GM23338 (cell line): ENCODE measurements at regions not wholly inside any gene's neighbourhood (a gene's known extent, or its start where the extent isn't known, plus 50 kb on each side); places are given as distances from the start of the nearest gene placed in this dataset.

Experiments used
- CTCF ChIP-seq, 2 experiments: fragments of 200-600 bp in 1 of 2; sonication (generic) in 1 of 2; conservative IDR thresholded peaks; 2 replicates each; pipeline versions ENCODE4 v1.5.1 to v1.6.1; 2016 to 2017; ENCODE audit warnings: antibody characterized with exemption in 2 of 2, low read depth in 2 of 2, mild to moderate bottlenecking in 2 of 2, moderate library complexity in 1 of 2
- EZH2 ChIP-seq: fragments of 200-600 bp; sonication (generic); IDR thresholded peaks from one replicate; pipeline ENCODE4 v1.8.0; 2017; ENCODE audit warnings: antibody characterized with exemption, mild to moderate bottlenecking, low read depth; ENCODE audit not compliant: unreplicated experiment
- EZH2phosphoT487 ChIP-seq: fragments of 200-600 bp; sonication (generic); IDR thresholded peaks from one replicate; pipeline ENCODE4 v1.8.1; 2018; ENCODE audit warnings: antibody characterized with exemption; ENCODE audit not compliant: unreplicated experiment
- NANOG ChIP-seq: IDR thresholded peaks from 2 replicates; pipeline ENCODE4 v1.6.1; 2016; ENCODE audit warnings: antibody characterized with exemption, borderline replicate concordance
- TF ChIP-seq, protein P1 (sequence below): IDR thresholded peaks from 2 replicates; pipeline ENCODE4 v1.6.1; 2016; ENCODE audit warnings: antibody characterized with exemption

DNA sequence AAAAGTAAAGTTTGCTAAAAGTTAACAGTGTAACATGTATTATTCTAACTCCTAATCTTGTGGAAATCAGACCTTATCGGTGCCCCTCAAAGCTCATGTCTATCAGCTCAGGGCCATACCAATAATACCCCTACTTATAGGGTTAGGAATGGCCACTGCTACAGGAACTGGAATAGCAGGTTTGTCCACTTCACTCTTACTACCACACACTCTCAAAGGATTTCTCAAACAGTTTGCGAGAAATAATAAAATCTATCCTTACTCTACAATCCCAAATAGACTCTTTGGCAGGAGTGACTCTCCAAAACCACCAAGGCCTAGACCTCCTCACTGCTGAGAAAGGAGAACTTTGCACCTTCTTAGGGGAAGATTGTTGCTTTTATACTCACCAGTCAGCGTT, 1677.7 kb downstream of the OLFM4 start:
- no peak for TF ChIP-seq CTCF (conservative IDR thresholded peaks at IDR 0.05; ENCODE audit: low read depth in 2 of 2)
- TF ChIP-seq, protein P1, sequence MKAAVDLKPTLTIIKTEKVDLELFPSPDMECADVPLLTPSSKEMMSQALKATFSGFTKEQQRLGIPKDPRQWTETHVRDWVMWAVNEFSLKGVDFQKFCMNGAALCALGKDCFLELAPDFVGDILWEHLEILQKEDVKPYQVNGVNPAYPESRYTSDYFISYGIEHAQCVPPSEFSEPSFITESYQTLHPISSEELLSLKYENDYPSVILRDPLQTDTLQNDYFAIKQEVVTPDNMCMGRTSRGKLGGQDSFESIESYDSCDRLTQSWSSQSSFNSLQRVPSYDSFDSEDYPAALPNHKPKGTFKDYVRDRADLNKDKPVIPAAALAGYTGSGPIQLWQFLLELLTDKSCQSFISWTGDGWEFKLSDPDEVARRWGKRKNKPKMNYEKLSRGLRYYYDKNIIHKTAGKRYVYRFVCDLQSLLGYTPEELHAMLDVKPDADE = no peak
- TF ChIP-seq EZH2 = no peak
- no peak for TF ChIP-seq EZH2phosphoT487
- TF ChIP-seq NANOG = no peak
